Amniotic epithelial cell (primary cell): ENCODE measurements at regions not wholly inside any gene's neighbourhood (a gene's known extent, or its start where the extent isn't known, plus 50 kb on each side); places are given as distances from the start of the nearest gene placed in this dataset.
A peak's percentile ranks its signal among the peaks of the same experiment; 100 is the strongest.
"Not testable (repeated sequence)": the region's sequence is repeated elsewhere in the genome, so short reads cannot be mapped to it uniquely, and the experiment has no call there.

Experiments
- DNase-seq: peaks from one replicate; pipeline ENCODE4 v3.0.0-alpha.2; 2010; ENCODE audit warnings: low read depth

- no peak for DNase-seq
These were observed 269.7 kb upstream of the TPK1 start for GRCh38 chr7:145105561-145105960.

GRCh38 chr7:145104400-145104799, 268.5 kb upstream of the TPK1 start:
- no peak for DNase-seq

DNA sequence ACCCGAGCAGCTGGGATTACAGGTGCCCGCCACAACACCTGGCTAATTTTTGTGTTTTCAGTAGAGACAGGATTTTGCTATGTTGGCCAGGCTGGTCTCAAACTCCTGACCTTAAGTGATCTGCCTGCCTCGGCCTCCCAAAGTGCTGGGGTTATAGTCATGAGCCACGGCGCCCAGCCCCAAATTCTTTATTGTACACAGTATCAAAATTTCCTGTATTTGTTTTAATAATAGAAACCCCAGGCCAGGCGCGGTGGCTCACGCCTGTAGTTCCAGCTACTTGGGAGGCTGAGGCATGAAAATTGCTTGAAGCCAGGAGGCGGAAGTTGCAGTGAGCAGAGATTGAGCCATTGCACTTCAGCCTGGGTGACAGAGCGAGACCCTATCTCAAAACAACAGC, 266.3 kb upstream of the TPK1 start:
- not testable (repeated sequence) for DNase-seq

DNA sequence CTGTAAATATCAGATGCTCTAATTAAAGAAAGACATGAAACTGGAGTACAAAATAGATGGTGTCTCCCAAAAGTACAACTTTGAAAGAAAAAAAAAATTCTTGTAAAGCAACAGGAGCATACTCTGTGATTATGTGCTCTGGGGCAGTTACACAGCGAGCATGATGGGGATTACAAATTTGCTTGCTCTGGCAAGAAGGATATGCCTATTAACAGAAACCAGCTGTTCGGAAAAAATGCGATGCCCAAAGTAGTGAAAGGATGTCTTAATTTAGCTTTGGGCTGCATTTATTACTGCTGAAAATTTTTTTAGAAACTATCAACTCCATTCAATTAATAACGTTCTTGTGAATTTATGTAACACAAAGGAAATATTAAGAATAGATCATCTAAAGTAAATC, 256.9 kb upstream of the TPK1 start:
- no peak for DNase-seq

DNA sequence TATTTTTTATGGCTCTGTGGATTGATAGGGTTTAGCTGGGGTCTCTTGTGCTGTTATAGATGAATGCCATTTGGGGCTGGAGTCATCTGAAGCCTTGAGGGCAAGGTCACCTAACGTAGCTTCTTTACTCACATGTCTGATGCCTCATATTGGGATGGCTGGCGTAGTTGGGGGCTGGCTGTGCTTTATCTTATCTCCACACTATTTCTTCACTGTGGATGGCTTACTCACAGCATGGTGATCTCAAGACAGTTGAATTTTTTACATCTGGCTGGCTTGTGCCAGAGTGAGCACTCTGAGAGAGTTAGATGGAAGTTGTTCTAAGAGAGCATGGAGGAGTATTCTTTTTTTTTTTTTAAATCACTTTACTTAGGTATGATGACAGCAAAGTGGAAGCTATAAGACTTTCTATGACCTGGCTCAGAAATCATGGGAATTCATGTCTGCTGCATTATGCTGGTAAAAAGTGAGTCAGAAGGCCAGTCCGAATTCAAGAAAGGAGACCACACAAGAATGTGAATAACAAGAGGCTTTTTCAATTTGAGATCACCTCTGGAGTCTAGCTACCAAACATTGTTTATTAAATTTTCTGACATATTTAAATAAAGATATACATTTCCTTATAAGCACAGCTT, 252.4 kb upstream of the TPK1 start:
- no peak for DNase-seq

GRCh38 chr7:145082366-145083161, 246.7 kb upstream of the TPK1 start:
- DNase-seq = no peak

GRCh38 chr7:145065473-145065872, 229.6 kb upstream of the TPK1 start:
- no peak for DNase-seq

DNA sequence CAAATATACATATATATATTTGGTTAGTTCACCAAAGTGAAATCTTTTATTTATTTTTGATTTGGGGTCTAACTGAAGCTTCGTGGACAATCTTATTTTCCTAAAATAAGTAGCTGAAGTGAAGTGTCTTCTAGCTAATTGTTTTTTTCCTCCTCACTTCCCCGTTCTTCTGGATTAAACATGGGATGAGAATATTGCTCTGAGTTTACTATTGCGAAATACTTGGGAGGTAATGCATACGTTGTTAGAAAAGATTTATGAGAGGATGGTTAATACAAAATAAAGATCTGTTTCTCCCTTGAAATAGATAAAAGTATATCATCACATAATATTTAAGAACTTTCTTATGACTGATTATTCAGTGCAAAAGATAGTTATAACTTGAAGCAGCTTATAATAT, 228.3 kb upstream of the TPK1 start:
- DNase-seq = no peak

GRCh38 chr7:145053781-145054180, 217.9 kb upstream of the TPK1 start:
- no peak for DNase-seq

GRCh38 chr7:145050415-145050814, 214.6 kb upstream of the TPK1 start:
- no peak for DNase-seq

DNA sequence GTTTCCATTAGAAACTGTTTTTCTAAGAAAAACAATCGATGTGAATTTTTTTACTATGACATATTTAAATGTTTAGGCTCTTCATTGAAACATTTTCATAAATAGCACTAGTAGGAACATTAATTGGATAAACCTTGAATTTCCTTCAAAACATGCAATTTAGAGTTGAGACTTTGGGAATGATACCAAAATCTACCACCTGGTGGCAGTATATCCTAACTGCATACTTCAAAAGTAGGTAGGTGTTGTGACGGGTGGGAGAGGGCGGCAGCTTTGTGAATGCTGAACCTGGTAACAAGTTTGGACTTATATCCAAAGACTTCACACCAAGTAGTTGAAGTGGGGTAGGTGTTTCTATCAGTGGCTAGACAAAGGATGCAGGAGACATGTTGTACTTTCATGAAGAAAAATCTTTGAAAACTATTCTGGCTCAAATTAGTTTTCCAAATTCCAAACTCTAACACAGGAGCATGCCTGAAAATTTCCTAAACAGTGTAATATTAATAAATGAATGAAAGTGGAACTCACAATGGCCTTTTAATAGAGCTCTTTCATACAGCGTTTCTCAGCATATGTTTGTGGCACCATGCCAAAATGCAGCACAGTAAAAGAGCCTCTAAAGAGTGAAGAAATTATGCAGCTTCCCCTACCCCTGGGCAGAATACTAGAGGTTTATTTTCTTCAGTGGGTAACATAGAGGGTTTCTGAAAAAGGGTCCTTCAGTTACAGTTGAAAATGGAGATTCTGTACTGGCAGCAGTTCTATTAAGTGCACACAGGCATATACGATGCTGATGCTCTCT, 201.0 kb upstream of the TPK1 start:
- DNase-seq = peak; percentile 17

DNA sequence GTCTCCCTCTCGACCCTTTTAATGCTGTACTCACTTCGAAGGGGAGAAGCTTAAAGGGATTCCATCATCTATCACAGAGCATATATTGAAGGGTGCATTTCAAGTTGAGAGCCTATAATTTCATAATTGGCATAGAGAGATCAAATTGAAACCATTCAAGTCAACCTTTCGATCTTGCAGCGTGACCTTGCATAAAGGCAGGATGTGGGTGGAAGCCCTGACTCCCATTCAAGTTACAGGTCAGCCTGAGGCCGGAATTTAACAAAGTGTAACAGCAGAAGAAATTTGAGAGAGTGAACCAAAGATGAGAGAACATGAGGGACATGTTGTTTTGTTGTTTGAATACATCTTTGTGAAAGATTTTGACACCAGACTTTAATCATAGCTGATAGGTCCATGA, 195.3 kb upstream of the TPK1 start:
- DNase-seq = no peak

DNA sequence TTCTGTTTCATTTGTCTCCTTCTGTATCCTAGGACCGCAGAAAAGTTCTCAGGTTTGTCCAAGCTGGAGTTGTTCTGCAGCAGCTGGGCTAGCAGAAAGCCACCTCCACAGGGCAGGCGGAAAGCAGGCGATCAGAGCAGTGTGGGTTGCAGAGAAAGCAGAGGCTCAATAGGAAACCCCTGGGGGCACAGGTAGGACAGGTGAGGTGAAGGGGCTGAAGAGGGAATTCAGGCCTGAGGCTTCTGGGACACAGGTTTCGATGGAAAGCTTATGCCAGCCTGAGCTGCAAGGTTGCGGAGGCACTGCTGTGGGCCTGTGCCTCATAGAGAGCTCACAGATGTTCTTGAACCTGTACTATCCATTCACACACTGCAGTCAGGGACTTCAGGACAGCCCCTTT, 194.9 kb upstream of the TPK1 start:
- no peak for DNase-seq

DNA sequence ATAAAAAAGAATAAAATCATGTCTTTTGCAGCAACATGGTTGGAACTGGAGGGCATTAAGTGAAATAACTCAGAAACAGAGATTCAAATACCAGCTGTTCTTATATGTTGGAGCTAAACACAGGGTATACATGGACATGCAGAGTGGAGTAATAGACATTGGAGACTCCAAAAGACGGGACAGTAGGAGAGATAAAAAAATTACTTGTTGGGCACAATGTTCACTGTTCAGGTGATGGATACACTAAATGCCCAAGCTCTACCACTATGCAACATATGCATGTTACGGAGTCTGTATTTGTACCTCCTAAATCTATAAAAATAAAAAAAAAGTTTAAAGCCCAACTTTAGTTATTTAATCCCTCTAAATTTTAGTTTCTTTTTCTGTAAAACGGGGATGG, 184.6 kb upstream of the TPK1 start:
- DNase-seq = no peak

DNA sequence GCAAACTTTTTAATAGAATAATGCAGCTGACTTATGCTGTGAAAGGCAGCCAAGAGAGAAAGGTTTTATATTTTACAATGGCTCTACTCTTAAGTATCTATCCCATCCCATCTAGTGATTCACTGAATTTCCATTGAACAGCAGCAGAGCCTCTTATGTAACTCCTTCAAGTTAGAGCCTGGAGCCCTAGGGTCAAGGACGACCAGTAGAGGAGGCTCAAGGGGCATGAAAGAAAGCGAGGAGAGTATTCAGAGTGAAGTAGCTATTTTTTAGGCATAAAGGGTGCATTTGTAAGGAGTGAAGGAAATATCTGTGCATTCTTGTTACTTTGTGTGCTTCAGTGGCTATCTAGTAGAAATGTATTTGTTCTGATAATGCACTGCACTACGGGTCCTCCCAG, 180.2 kb upstream of the TPK1 start:
- DNase-seq = no peak

GRCh38 chr7:145009876-145010275, 174.0 kb upstream of the TPK1 start:
- DNase-seq = no peak

GRCh38 chr7:145005601-145006000, 169.7 kb upstream of the TPK1 start:
- no peak for DNase-seq

- no peak for DNase-seq
These were observed 161.7 kb upstream of the TPK1 start for GRCh38 chr7:144997512-144997911.

- DNase-seq = no peak
These were observed 159.6 kb upstream of the TPK1 start for GRCh38 chr7:144995495-144995894.

GRCh38 chr7:144991041-144991440, 155.2 kb upstream of the TPK1 start:
- no peak for DNase-seq

DNA sequence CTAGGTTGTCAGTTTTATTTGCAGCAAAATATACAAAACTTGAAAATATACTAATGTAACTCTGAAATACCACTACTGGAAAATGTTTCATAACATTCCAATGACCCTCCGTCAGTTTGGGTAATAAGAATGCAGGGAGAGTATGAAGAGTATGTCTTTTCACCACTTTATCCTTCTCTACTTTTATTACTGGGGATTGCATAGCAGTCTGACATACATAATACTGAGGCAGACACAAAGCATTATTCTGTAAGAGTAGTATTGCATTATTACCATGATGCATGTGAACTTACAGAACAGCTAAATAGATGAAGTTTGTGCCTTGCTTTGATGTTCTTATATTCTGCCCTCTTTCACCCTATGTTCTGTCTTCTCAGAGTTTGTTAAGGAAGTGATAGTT, 151.8 kb upstream of the TPK1 start:
- DNase-seq = no peak

GRCh38 chr7:144982133-144982532, 146.3 kb upstream of the TPK1 start:
- DNase-seq = no peak

DNA sequence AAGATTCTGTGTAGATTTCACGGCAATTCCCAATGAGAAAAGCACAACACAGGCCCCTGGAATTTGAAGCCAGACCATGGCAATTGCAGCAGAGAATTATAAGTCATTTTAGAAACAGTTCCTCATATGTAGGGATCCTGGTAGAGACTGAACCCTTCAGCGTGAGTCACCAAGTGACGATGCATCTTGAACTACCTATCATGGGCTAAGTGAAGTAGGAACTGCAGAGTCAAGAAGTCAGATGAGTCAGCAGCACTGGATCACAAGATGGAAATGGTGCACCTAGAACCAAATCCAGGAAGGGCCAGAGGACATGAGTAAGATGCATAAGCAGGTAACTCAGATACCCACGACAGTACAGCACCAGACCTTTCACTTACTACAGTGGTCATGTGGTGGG, 140.0 kb upstream of the TPK1 start:
- no peak for DNase-seq
